Activated naive CD8-positive, alpha-beta T cell treated with anti-CD3 and anti-CD28 coated beads, Interleukin-2, amount 50 U/mL, for 24 hours (primary cell): ENCODE measurements at regions not wholly inside any gene's neighbourhood (a gene's known extent, or its start where the extent isn't known, plus 50 kb on each side); places are given as distances from the start of the nearest gene placed in this dataset.
"Not testable (repeated sequence)": the region's sequence is repeated elsewhere in the genome, so short reads cannot be mapped to it uniquely, and the experiment has no call there.

Experiments used
- ATAC-seq: fragments of 150-1000 bp; cut with Tn5 transposase; one replicate; pipeline ENCODE4 v1.10.0; 2021
- DNase-seq: peaks from one replicate; pipeline ENCODE4 v3.0.0; 2021
- H3K27ac Mint-ChIP-seq: one replicate; pipeline ENCODE4 v1.8.0; 2021; ENCODE audit warnings: mild to moderate bottlenecking, mixed read lengths
- H3K27me3 Mint-ChIP-seq: one replicate; pipeline ENCODE4 v1.8.0; 2021; ENCODE audit warnings: mixed read lengths
- H3K36me3 Mint-ChIP-seq: one replicate; pipeline ENCODE4 v1.8.0; 2021; ENCODE audit warnings: low read depth, mixed read lengths
- H3K4me1 Mint-ChIP-seq: one replicate; pipeline ENCODE4 v1.8.0; 2021; ENCODE audit warnings: mixed read lengths
- H3K4me3 Mint-ChIP-seq: one replicate; pipeline ENCODE4 v1.8.0; 2021; ENCODE audit warnings: mild to moderate bottlenecking, moderate library complexity, mixed read lengths
- H3K9me3 Mint-ChIP-seq: one replicate; pipeline ENCODE4 v1.8.0; 2021; ENCODE audit warnings: mixed read lengths

DNA sequence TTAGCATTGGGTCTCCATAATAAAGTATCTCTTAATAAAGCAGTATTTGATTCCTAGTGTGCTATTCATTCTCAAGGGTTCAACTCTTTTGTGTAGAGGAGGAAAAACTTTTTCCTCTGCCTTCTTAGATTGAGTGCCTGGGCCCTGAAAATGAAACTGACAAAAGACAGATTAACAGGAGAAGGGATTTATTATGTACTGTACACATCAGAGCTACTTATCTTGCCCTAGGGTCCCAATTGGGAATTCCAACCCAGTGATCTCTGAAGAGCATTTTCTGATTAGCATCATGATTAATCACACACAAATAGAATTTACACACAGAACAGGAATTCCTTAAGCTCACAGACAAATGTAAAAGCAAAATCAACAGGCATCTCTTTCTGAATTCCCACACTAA, 128.9 kb downstream of the CD164 start:
- no peak for DNase-seq
- H3K9me3 Mint-ChIP-seq = no peaks in the 10 kb centered on the region
- H3K36me3 Mint-ChIP-seq = no peaks in the 10 kb centered on the region
- no peak overlapping the region for H3K27ac Mint-ChIP-seq
- no peak overlapping the region for H3K4me3 Mint-ChIP-seq
- H3K27me3 Mint-ChIP-seq = peaks cover 6% of the 10 kb centered on the region
- no peak for ATAC-seq
- H3K4me1 Mint-ChIP-seq = no peaks in the 10 kb centered on the region

GRCh38 chr6:109252261-109253041, 129.8 kb downstream of the CD164 start:
- no peaks in the 10 kb centered on the region for H3K36me3 Mint-ChIP-seq
- no peak overlapping the region for H3K27ac Mint-ChIP-seq
- no peak overlapping the region for H3K4me3 Mint-ChIP-seq
- DNase-seq (no peak), ATAC-seq (no peak)
- no peaks in the 10 kb centered on the region for H3K9me3 Mint-ChIP-seq
- no peaks in the 10 kb centered on the region for H3K4me1 Mint-ChIP-seq
- H3K27me3 Mint-ChIP-seq = peaks cover 6% of the 10 kb centered on the region

GRCh38 chr6:109251839-109252238, 130.4 kb downstream of the CD164 start:
- no peak for DNase-seq
- H3K4me3 Mint-ChIP-seq = no peak overlapping the region
- ATAC-seq = no peak
- no peak overlapping the region for H3K27ac Mint-ChIP-seq
- H3K36me3 Mint-ChIP-seq = no peaks in the 10 kb centered on the region
- no peaks in the 10 kb centered on the region for H3K9me3 Mint-ChIP-seq
- H3K4me1 Mint-ChIP-seq = no peaks in the 10 kb centered on the region
- H3K27me3 Mint-ChIP-seq = peaks cover 6% of the 10 kb centered on the region

- not testable (repeated sequence) for H3K36me3 Mint-ChIP-seq, H3K27ac Mint-ChIP-seq, H3K4me3 Mint-ChIP-seq, H3K27me3 Mint-ChIP-seq, H3K9me3 Mint-ChIP-seq, ATAC-seq, DNase-seq, H3K4me1 Mint-ChIP-seq
These were observed 131.6 kb downstream of the CD164 start for GRCh38 chr6:109250544-109251156.

GRCh38 chr6:109243863-109244825, 138.1 kb downstream of the CD164 start:
- H3K27ac Mint-ChIP-seq = no peak overlapping the region
- H3K4me1 Mint-ChIP-seq = peaks cover 6% of the 10 kb centered on the region
- peak; percentile 20 for ATAC-seq
- H3K27me3 Mint-ChIP-seq = no peaks in the 10 kb centered on the region
- no peaks in the 10 kb centered on the region for H3K36me3 Mint-ChIP-seq
- H3K4me3 Mint-ChIP-seq = no peak overlapping the region
- no peak for DNase-seq
- no peaks in the 10 kb centered on the region for H3K9me3 Mint-ChIP-seq

GRCh38 chr6:109242925-109243324, 139.3 kb downstream of the CD164 start:
- no peaks in the 10 kb centered on the region for H3K36me3 Mint-ChIP-seq
- no peak for ATAC-seq

GRCh38 chr6:109242029-109242428, 140.2 kb downstream of the CD164 start:
- H3K4me3 Mint-ChIP-seq = no peak overlapping the region
- H3K27ac Mint-ChIP-seq = no peak overlapping the region
- peaks cover 3% of the 10 kb centered on the region for H3K9me3 Mint-ChIP-seq
- H3K36me3 Mint-ChIP-seq = no peaks in the 10 kb centered on the region
- H3K4me1 Mint-ChIP-seq = peaks cover 13% of the 10 kb centered on the region
- DNase-seq (no peak), ATAC-seq (no peak)
- H3K27me3 Mint-ChIP-seq = no peaks in the 10 kb centered on the region

More at GRCh38 chr6:109242925-109243324, 139.3 kb downstream of the CD164 start:
- DNase-seq = no peak
- Mint-ChIP-seq H3K27ac (no peak overlapping the region), H3K27me3 (no peaks in the 10 kb centered on the region), H3K9me3 (no peaks in the 10 kb centered on the region), H3K4me1 (peaks cover 6% of the 10 kb centered on the region), H3K4me3 (no peak overlapping the region)

DNA sequence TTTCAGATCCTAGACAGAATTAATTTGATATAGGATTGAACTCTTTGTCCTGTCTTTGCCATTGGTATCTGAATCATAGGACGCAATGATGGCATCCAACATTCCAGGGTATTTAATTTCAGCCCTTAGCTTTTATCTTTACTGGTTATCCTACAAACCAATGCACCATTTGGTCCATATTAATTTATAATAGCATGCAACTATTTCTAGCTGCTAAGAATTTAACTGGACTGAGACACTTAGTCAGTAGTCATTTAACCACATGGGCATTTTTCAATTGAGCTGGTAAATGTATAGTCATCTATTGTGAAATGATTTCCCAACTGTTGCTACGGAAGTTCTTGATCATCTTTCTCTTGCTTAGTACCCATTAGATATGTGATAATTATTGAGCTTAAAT, 141.1 kb downstream of the CD164 start:
- Mint-ChIP-seq H3K4me3 (no peak overlapping the region), H3K36me3 (no peaks in the 10 kb centered on the region), H3K4me1 (peaks cover 19% of the 10 kb centered on the region), H3K27ac (no peak overlapping the region), H3K27me3 (no peaks in the 10 kb centered on the region), H3K9me3 (peaks cover 4% of the 10 kb centered on the region)
- ATAC-seq = no peak
- no peak for DNase-seq

DNA sequence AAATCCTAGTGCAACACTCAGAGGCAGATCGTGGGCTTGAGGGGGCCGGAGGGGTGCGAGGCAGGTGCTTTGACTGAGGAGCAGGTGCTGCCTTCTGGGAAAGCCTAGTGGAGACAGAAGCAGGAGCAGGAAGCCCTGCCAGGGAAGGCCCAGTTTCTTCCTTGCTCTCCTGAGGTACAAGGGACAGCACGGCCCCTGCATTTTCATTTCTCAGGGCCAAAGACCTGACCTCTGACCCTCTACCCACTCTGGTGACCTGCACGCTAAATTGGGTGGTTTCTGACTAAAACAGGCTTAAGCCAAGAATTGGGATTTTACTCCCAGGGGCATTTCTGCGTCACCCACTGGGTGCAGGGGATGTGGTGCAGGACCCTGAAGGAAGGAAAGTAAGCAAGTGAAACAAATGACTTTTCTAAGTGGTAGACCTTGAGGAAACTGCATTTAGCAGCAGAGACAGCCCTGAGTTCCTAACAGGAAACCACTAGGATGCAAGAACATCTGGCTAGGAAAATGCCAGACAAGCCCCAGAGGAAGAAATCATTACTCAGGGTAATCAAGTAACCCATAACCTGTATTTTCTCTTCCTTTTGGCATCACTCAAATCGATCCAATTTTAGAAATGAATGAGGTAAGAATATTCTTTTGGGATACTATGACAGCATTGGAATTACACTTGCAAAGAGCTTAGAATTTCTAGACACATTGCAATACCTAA, 141.7 kb downstream of the CD164 start:
- Mint-ChIP-seq H3K4me3 (no peak overlapping the region), H3K27ac (no peak overlapping the region), H3K36me3 (no peaks in the 10 kb centered on the region), H3K4me1 (peaks cover 22% of the 10 kb centered on the region), H3K9me3 (peaks cover 4% of the 10 kb centered on the region), H3K27me3 (no peaks in the 10 kb centered on the region)
- DNase-seq (no peak), ATAC-seq (no peak)

- no peaks in the 10 kb centered on the region for H3K36me3 Mint-ChIP-seq
- DNase-seq = no peak
- H3K4me1 Mint-ChIP-seq = peaks cover 22% of the 10 kb centered on the region
- no peaks in the 10 kb centered on the region for H3K27me3 Mint-ChIP-seq
- no peak overlapping the region for H3K27ac Mint-ChIP-seq
- ATAC-seq = no peak
- peaks cover 4% of the 10 kb centered on the region for H3K9me3 Mint-ChIP-seq
- no peak overlapping the region for H3K4me3 Mint-ChIP-seq
These were observed 142.5 kb downstream of the CD164 start for GRCh38 chr6:109239651-109240321.

- Mint-ChIP-seq H3K36me3 (no peaks in the 10 kb centered on the region), H3K4me3 (no peak overlapping the region), H3K27ac (no peak overlapping the region), H3K9me3 (peaks cover 4% of the 10 kb centered on the region), H3K27me3 (no peaks in the 10 kb centered on the region), H3K4me1 (peaks cover 18% of the 10 kb centered on the region)
- DNase-seq (no peak), ATAC-seq (no peak)
These were observed 143.1 kb downstream of the CD164 start for GRCh38 chr6:109239160-109239559.

DNA sequence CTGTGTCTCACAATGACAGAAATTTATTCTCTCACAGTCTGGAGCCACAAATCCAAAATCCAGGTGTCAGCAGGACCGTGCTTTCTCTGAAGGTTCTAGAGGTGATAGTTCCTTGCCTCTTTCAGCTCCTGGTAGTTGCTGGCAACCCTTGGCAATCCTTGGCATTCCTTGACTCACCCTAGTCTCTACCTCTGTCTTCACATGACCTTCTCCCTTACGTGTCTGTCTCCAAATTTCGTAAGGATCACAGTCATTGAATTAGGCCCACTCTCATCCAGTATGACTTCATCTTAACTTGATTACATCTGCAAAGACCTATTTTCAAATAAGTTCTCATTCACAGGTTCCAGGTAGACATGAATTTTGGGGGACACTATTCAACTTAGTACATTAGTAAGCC, 143.1 kb downstream of the CEP57L1 start:
- Mint-ChIP-seq H3K9me3 (peaks cover 4% of the 10 kb centered on the region), H3K27ac (no peak overlapping the region), H3K27me3 (no peaks in the 10 kb centered on the region), H3K36me3 (no peaks in the 10 kb centered on the region), H3K4me1 (peaks cover 17% of the 10 kb centered on the region), H3K4me3 (no peak overlapping the region)
- no peak for DNase-seq
- no peak for ATAC-seq

- DNase-seq (no peak), ATAC-seq (no peak)
- peaks cover 17% of the 10 kb centered on the region for H3K4me1 Mint-ChIP-seq
- no peak overlapping the region for H3K4me3 Mint-ChIP-seq
- H3K27me3 Mint-ChIP-seq = no peaks in the 10 kb centered on the region
- H3K9me3 Mint-ChIP-seq = peaks cover 4% of the 10 kb centered on the region
- H3K27ac Mint-ChIP-seq = no peak overlapping the region
- H3K36me3 Mint-ChIP-seq = no peaks in the 10 kb centered on the region
These were observed 142.7 kb downstream of the CEP57L1 start for GRCh38 chr6:109237986-109238329.
